Activated B cell treated with CpG ODN at 0.5 μM for 24 hours (primary cell): ENCODE measurements at regions not wholly inside any gene's neighbourhood (a gene's known extent, or its start where the extent isn't known, plus 50 kb on each side); places are given as distances from the start of the nearest gene placed in this dataset.

Experiments used
- ATAC-seq: fragments of 200-7000 bp; cut with Tn5 transposase; one replicate; pipeline ENCODE4 v1.10.0; 2021; ENCODE audit warnings: low read depth, mild to moderate bottlenecking, moderate library complexity
- CTCF ChIA-PET: fragments of 350-600 bp; sonication (Branson Sonifier 250); formaldehyde crosslinking; loops from one replicate; lab custom pipeline; 2021; ENCODE audit warnings: antibody characterized with exemption; lab: Charles Lee
- POLR2A ChIA-PET: fragments of 350-600 bp; sonication (Branson Sonifier 250); formaldehyde crosslinking; loops from one replicate; lab custom pipeline; 2021; ENCODE audit warnings: antibody characterized with exemption; lab: Charles Lee
- DNase-seq: peaks from one replicate; pipeline ENCODE4 v3.0.0; 2022
- H3K27ac Mint-ChIP-seq: one replicate; pipeline ENCODE4 v1.8.0; 2020; ENCODE audit warnings: mixed read lengths
- H3K27me3 Mint-ChIP-seq: one replicate; pipeline ENCODE4 v1.8.0; 2021; ENCODE audit warnings: mixed read lengths
- H3K36me3 Mint-ChIP-seq: one replicate; pipeline ENCODE4 v1.8.0; 2021; ENCODE audit warnings: low read depth, mixed read lengths
- H3K4me1 Mint-ChIP-seq: one replicate; pipeline ENCODE4 v1.8.0; 2021; ENCODE audit warnings: mixed read lengths
- H3K4me3 Mint-ChIP-seq: one replicate; pipeline ENCODE4 v1.8.0; 2020; ENCODE audit warnings: mild to moderate bottlenecking, mixed read lengths
- H3K9me3 Mint-ChIP-seq: one replicate; pipeline ENCODE4 v1.8.0; 2020; ENCODE audit warnings: mixed read lengths
- CTCF ChIP-seq: fragments of 200-600 bp; IDR thresholded peaks from one replicate; pipeline ENCODE4 v1.8.0; 2022; ENCODE audit warnings: antibody characterized with exemption, mild to moderate bottlenecking
- intact Hi-C: fragments of 100-400 bp; cut with micrococcal nuclease; formaldehyde crosslinking; loops from one replicate; pipeline ENCODE4 v1.15.1; 2024

DNA sequence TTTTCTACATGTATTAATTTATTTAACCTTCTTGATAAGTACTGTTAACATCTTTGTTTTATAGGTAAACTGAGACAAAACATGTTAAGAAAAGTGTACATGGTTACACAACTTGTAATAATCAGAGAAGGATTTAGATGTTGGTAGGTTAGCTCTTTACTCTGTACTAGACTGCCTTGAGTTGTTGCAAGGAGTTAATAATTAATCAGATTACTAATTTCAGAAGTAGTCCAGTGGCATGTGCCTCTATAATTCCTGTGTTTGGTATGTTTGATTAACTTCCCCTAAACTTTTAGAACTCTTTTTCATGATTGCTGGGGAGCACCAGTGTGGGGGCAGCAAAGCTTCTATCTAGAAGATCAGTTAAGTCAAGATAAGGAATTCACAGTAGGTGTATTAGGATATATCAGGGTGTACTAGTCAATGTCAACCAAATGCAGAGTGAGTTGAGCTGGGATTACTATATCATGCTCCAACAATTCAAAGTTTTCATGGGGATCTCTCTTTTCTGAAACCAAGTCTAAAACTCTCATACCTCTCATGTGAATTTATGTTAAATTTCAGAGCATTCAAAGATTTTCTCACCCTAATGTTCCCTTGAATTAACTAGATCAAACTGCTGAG is 129.7 kb upstream of the AHI1 start:
- no peak overlapping the region for H3K27ac Mint-ChIP-seq
- no peak overlapping the region for H3K4me3 Mint-ChIP-seq
- H3K36me3 Mint-ChIP-seq: no peaks in the 10 kb centered on the region

DNA sequence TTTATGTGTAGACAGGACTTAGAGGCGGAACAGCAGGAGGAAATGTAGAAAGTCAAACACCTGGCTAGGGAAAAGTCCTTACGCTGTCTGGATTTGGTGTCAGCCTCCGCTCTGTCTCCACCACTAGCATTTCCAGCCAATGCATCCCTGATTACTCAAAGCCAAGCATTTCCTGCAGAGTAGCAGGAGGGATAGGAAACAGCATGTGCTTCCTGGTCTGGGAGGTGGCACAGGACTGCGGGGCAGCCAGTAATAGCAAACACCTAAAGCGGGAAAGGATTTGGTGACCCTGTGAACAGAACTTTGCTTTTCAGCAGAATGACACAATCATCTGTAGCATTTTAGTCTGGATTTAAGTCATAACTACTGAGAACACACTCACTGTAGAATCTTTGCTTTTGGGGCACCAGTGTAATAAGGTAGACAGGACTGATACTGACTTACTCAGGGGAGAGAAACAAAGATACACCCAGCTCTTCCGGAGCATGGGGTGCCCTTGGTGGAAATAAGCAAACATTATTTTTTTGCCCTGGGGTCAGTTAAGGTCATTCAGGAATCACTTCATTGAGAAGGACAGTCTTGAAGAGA is 133.3 kb upstream of the AHI1 start:
- CTCF ChIA-PET: no interaction called here
- H3K27ac Mint-ChIP-seq: no peak overlapping the region

More for the DNA sequence above, 129.7 kb upstream of the AHI1 start:
- no peaks in the 10 kb centered on the region for H3K9me3 Mint-ChIP-seq
- CTCF ChIA-PET: no interaction called here
- POLR2A ChIA-PET: no interaction called here
- H3K27me3 Mint-ChIP-seq: no peaks in the 10 kb centered on the region
- ATAC-seq (no peak), DNase-seq (no peak)
- intact Hi-C loops: no loop called here
- H3K4me1 Mint-ChIP-seq: peaks cover 3% of the 10 kb centered on the region
- no peak for TF ChIP-seq CTCF

GRCh38 chr6:135631821-135632220 is 134.3 kb upstream of the AHI1 start:
- no peak for TF ChIP-seq CTCF
- Mint-ChIP-seq H3K27ac (no peak overlapping the region), H3K4me1 (peaks cover 3% of the 10 kb centered on the region), H3K36me3 (no peaks in the 10 kb centered on the region), H3K9me3 (no peaks in the 10 kb centered on the region), H3K27me3 (peaks cover 4% of the 10 kb centered on the region), H3K4me3 (no peak overlapping the region)
- ChIA-PET POLR2A (no interaction called here), CTCF (no interaction called here)
- no peak for ATAC-seq
- DNase-seq: no peak
- intact Hi-C loops: no loop called here

More for the DNA sequence above, 133.3 kb upstream of the AHI1 start:
- Mint-ChIP-seq H3K9me3 (no peaks in the 10 kb centered on the region), H3K4me1 (peaks cover 3% of the 10 kb centered on the region), H3K36me3 (no peaks in the 10 kb centered on the region), H3K27me3 (peaks cover 4% of the 10 kb centered on the region), H3K4me3 (no peak overlapping the region)
- DNase-seq (no peak), ATAC-seq (no peak)
- intact Hi-C loops: no loop called here
- TF ChIP-seq CTCF: no peak
- POLR2A ChIA-PET: no interaction called here

- CTCF ChIA-PET: no interaction called here
- peaks cover 4% of the 10 kb centered on the region for H3K27me3 Mint-ChIP-seq
- no peak overlapping the region for H3K27ac Mint-ChIP-seq
- POLR2A ChIA-PET: no interaction called here
- H3K4me1 Mint-ChIP-seq: no peaks in the 10 kb centered on the region
- H3K36me3 Mint-ChIP-seq: no peaks in the 10 kb centered on the region
- DNase-seq: no peak
- no peak for TF ChIP-seq CTCF
- H3K4me3 Mint-ChIP-seq: no peak overlapping the region
- ATAC-seq: no peak
- no peaks in the 10 kb centered on the region for H3K9me3 Mint-ChIP-seq
- intact Hi-C loops: no loop called here
Observed at GRCh38 chr6:135633573-135633972, 136.0 kb upstream of the AHI1 start.

DNA sequence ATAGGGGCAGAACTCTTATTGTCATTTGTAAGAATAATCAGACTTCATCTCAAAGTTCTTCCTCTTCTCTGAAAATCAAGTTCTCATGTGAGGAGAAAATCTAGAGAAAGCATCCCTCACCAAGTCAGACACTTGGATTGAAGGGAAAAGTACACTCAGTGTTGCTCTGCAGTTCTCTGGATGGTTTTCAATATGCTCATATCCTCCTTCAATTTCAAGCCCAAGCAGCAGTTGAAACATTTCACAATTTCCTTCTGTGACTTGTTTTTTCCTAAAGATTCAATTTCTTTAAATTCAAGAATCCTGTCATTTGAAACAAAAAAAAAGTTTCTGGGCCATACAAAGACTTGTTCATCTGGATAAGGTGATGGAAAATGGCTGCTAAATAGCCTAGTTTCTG is 140.2 kb upstream of the AHI1 start:
- CTCF ChIA-PET: no interaction called here
- Mint-ChIP-seq H3K27me3 (peaks cover 6% of the 10 kb centered on the region), H3K27ac (no peak overlapping the region), H3K36me3 (no peaks in the 10 kb centered on the region), H3K4me1 (no peaks in the 10 kb centered on the region), H3K9me3 (no peaks in the 10 kb centered on the region), H3K4me3 (no peak overlapping the region)
- no peak for ATAC-seq
- intact Hi-C loops: no loop called here
- POLR2A ChIA-PET: no interaction called here
- TF ChIP-seq CTCF: no peak
- no peak for DNase-seq
